ENCODE measurements at regions not wholly inside any gene's neighbourhood (a gene's known extent, or its start where the extent isn't known, plus 50 kb on each side); places are given as distances from the start of the nearest gene placed in this dataset.

DNA sequence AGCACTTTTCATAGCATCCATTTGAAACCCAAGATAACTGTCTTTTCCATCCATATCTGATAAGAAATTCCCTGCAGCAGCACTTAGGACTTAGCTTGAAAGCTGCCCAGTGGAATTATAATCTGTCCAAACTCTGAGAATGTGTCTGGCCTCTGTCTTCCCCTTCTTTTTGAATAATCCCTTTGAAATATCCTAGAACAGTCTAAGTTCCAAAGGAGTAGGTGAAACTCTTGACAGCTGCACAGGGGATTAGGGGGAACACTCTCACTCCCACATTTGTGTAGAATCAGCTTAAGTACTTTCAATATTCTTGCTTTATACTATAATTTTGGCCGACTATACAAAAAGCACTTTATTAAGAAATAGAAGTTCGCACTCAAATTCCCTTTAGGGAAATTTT, 157.7 kb downstream of the PAPSS1 start:
- H3K9ac ChIP-seq (ENCODE audit: low read depth, low read length), result no peak overlapping the region
- H3K27ac ChIP-seq (ENCODE audit: low read length), result no peak overlapping the region
- H3K4me3 ChIP-seq (ENCODE audit: low read length), result no peak overlapping the region
- H3K36me3 ChIP-seq (ENCODE audit: insufficient read depth, low read depth, low read length), result no peaks in the 10 kb centered on the region
- H3K27me3 ChIP-seq (ENCODE audit: insufficient read depth, low read length), result no peaks in the 10 kb centered on the region
- 0 out of 2 replicates have a peak, but pooled peaks cover 6% of the 10 kb centered on the region for H3K4me1 ChIP-seq (ENCODE audit: insufficient read depth, low read length)
- no peaks in the 10 kb centered on the region for H3K9me3 ChIP-seq (ENCODE audit: insufficient read depth, low read depth, low read length)

GRCh38 chr4:107561481-107561880, 158.6 kb downstream of the PAPSS1 start:
- Histone ChIP-seq H3K36me3 (ENCODE audit: insufficient read depth, low read depth, low read length) (no peaks in the 10 kb centered on the region), H3K4me1 (ENCODE audit: insufficient read depth, low read length) (0 out of 2 replicates have a peak, but pooled peaks cover 6% of the 10 kb centered on the region), H3K9ac (ENCODE audit: low read depth, low read length) (no peak overlapping the region), H3K4me3 (ENCODE audit: low read length) (no peak overlapping the region), H3K27ac (ENCODE audit: low read length) (no peak overlapping the region), H3K27me3 (ENCODE audit: insufficient read depth, low read length) (no peaks in the 10 kb centered on the region), H3K9me3 (ENCODE audit: insufficient read depth, low read depth, low read length) (no peaks in the 10 kb centered on the region)

DNA sequence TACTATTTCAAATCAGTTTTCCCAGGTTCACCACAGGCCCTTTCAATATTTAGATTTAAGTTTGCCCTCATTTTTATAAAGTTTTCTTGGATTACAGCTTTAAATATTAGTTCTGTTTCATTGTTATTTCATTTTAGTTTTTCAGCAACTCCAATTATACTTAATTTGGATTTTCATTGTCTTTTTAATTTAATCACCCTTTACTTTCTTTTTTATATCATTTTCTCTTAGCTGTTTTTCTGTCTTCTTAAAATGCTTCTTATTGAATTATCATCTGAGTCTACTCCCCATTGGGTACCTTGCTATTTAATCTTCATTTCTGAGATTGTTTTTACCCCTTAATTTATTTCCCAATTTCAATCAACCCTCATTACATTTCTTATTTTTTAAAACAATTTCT, 160.4 kb downstream of the PAPSS1 start:
- no peak overlapping the region for H3K9ac ChIP-seq (ENCODE audit: low read depth, low read length)
- H3K4me1 ChIP-seq (ENCODE audit: insufficient read depth, low read length), result 0 out of 2 replicates have a peak, but pooled peaks cover 6% of the 10 kb centered on the region
- H3K36me3 ChIP-seq (ENCODE audit: insufficient read depth, low read depth, low read length), result no peaks in the 10 kb centered on the region
- no peaks in the 10 kb centered on the region for H3K9me3 ChIP-seq (ENCODE audit: insufficient read depth, low read depth, low read length)
- H3K27ac ChIP-seq (ENCODE audit: low read length), result no peak overlapping the region
- H3K4me3 ChIP-seq (ENCODE audit: low read length), result no peak overlapping the region
- H3K27me3 ChIP-seq (ENCODE audit: insufficient read depth, low read length), result no peaks in the 10 kb centered on the region

DNA sequence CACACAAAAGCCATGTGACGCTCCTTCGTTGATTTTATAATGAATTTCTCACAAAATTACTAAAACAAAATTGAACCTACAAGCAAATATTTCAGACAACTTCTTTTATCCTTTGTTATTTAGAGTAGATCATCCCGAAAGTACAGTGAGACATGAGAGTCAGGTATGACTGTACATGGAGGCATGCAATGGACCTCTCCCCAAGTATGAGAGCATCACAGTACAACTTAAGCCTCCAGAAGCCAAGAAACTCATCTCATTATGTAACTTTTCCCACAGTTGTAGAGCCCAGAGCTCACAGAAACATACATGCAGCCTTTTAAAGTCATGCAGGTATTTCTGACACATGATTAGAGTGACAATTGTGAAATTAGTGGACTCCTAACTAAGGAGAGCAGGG, 167.7 kb downstream of the PAPSS1 start:
- no peak overlapping the region for H3K9ac ChIP-seq (ENCODE audit: low read depth, low read length)
- H3K27me3 ChIP-seq (ENCODE audit: insufficient read depth, low read length), result no peaks in the 10 kb centered on the region
- no peaks in the 10 kb centered on the region for H3K9me3 ChIP-seq (ENCODE audit: insufficient read depth, low read depth, low read length)
- H3K36me3 ChIP-seq (ENCODE audit: insufficient read depth, low read depth, low read length), result no peaks in the 10 kb centered on the region
- no peak overlapping the region for H3K4me3 ChIP-seq (ENCODE audit: low read length)
- H3K4me1 ChIP-seq (ENCODE audit: insufficient read depth, low read length), result peaks cover 6% of the 10 kb centered on the region; the same call in 1 of the 2 replicates
- H3K27ac ChIP-seq (ENCODE audit: low read length), result no peak overlapping the region

GRCh38 chr4:107548211-107548905, 171.7 kb downstream of the PAPSS1 start:
- H3K36me3 ChIP-seq (ENCODE audit: insufficient read depth, low read depth, low read length), result no peaks in the 10 kb centered on the region
- no peak overlapping the region for H3K27ac ChIP-seq (ENCODE audit: low read length)
- no peak overlapping the region for H3K9ac ChIP-seq (ENCODE audit: low read depth, low read length)

DNA sequence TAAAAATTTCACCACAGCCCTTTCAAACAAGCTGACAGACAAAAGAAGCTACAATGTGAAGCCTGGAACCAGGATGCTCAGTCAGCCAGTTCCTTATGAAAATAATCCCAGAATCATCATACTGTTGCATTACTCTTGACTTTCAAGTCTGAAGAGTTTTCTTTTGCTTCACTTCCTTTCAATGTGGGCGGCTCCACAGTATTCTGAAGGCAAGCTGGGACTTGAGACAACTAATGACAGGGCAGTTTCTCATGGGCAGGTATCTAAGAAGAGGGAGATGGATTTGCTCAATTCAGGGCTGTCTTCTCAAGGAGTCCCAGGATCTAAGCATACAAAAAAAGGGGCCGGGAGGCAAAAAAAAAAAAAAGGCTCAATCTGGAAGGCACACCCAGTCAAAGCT, 173.4 kb downstream of the PAPSS1 start:
- no peak overlapping the region for H3K27ac ChIP-seq (ENCODE audit: low read length)
- no peaks in the 10 kb centered on the region for H3K9me3 ChIP-seq (ENCODE audit: insufficient read depth, low read depth, low read length)
- peaks cover 6% of the 10 kb centered on the region; the same call in 1 of the 2 replicates for H3K4me1 ChIP-seq (ENCODE audit: insufficient read depth, low read length)
- H3K36me3 ChIP-seq (ENCODE audit: insufficient read depth, low read depth, low read length), result no peaks in the 10 kb centered on the region
- H3K4me3 ChIP-seq (ENCODE audit: low read length), result no peak overlapping the region
- no peak overlapping the region for H3K9ac ChIP-seq (ENCODE audit: low read depth, low read length)
- no peaks in the 10 kb centered on the region for H3K27me3 ChIP-seq (ENCODE audit: insufficient read depth, low read length)

More at GRCh38 chr4:107548211-107548905, 171.7 kb downstream of the PAPSS1 start:
- no peak overlapping the region for H3K4me3 ChIP-seq (ENCODE audit: low read length)
- no peaks in the 10 kb centered on the region for H3K27me3 ChIP-seq (ENCODE audit: insufficient read depth, low read length)
- H3K9me3 ChIP-seq (ENCODE audit: insufficient read depth, low read depth, low read length), result no peaks in the 10 kb centered on the region
- peaks cover 6% of the 10 kb centered on the region; the same call in 1 of the 2 replicates for H3K4me1 ChIP-seq (ENCODE audit: insufficient read depth, low read length)

DNA sequence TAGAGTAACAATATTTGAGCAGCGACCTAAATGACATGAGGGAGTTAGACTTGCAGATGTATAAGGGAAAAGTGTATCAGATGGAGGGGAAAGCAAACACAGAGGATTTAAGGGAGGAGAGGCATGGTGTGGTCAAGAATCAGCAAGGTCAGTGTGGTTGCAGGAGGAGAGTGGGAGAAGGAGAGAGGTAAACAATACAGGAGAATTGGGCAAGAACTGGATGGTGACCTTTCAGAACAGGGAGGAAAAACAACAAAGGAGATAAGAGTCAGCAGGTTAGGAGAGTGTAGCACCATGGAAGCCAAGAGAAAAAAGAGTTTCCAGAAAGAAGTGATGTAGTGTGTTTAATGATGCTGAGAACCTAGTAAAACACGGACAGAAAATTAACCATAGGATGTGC, 178.5 kb downstream of the PAPSS1 start:
- H3K27ac ChIP-seq (ENCODE audit: low read length), result no peak overlapping the region
- H3K9me3 ChIP-seq (ENCODE audit: insufficient read depth, low read depth, low read length), result no peaks in the 10 kb centered on the region
- no peaks in the 10 kb centered on the region for H3K4me1 ChIP-seq (ENCODE audit: insufficient read depth, low read length)
- H3K4me3 ChIP-seq (ENCODE audit: low read length), result no peak overlapping the region
- H3K9ac ChIP-seq (ENCODE audit: low read depth, low read length), result no peak overlapping the region
- no peaks in the 10 kb centered on the region for H3K36me3 ChIP-seq (ENCODE audit: insufficient read depth, low read depth, low read length)
- H3K27me3 ChIP-seq (ENCODE audit: insufficient read depth, low read length), result no peaks in the 10 kb centered on the region

- Histone ChIP-seq H3K27me3 (ENCODE audit: insufficient read depth, low read length) (no peaks in the 10 kb centered on the region), H3K36me3 (ENCODE audit: insufficient read depth, low read depth, low read length) (no peaks in the 10 kb centered on the region), H3K27ac (ENCODE audit: low read length) (no peak overlapping the region), H3K9me3 (ENCODE audit: insufficient read depth, low read depth, low read length) (no peaks in the 10 kb centered on the region), H3K4me3 (ENCODE audit: low read length) (no peak overlapping the region), H3K9ac (ENCODE audit: low read depth, low read length) (no peak overlapping the region), H3K4me1 (ENCODE audit: insufficient read depth, low read length) (no peaks in the 10 kb centered on the region)
Measured at GRCh38 chr4:107531927-107532326, 188.1 kb downstream of the PAPSS1 start.

- Histone ChIP-seq H3K9me3 (ENCODE audit: insufficient read depth, low read depth, low read length) (peaks cover 10% of the 10 kb centered on the region), H3K36me3 (ENCODE audit: insufficient read depth, low read depth, low read length) (no peaks in the 10 kb centered on the region), H3K4me1 (ENCODE audit: insufficient read depth, low read length) (no peaks in the 10 kb centered on the region), H3K4me3 (ENCODE audit: low read length) (no peak overlapping the region), H3K27ac (ENCODE audit: low read length) (no peak overlapping the region), H3K9ac (ENCODE audit: low read depth, low read length) (no peak overlapping the region), H3K27me3 (ENCODE audit: insufficient read depth, low read length) (no peaks in the 10 kb centered on the region)
Measured at GRCh38 chr4:107520368-107520767, 199.7 kb downstream of the PAPSS1 start.

DNA sequence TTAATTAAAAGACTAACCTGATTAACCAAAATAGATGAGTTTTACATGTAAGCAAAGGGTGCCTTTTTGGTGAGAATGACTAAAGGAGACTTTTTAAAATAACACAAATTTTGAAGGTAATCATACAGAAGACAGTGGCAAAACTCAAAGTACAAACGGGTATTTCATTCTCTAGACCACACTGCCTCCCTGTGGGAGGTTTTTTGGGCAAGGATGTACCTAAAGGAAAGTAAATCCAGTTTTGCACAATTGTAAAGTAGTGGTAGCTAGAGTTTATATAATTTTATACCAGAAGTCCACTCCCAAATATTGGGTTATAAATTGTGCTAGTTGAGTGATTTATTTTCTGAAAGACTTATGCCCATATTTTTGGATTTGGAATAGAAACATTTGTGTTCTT, 201.0 kb downstream of the PAPSS1 start:
- Histone ChIP-seq H3K27ac (ENCODE audit: low read length) (no peak overlapping the region), H3K4me3 (ENCODE audit: low read length) (no peak overlapping the region), H3K9me3 (ENCODE audit: insufficient read depth, low read depth, low read length) (peaks cover 16% of the 10 kb centered on the region), H3K9ac (ENCODE audit: low read depth, low read length) (no peak overlapping the region), H3K36me3 (ENCODE audit: insufficient read depth, low read depth, low read length) (no peaks in the 10 kb centered on the region), H3K4me1 (ENCODE audit: insufficient read depth, low read length) (no peaks in the 10 kb centered on the region), H3K27me3 (ENCODE audit: insufficient read depth, low read length) (no peaks in the 10 kb centered on the region)

DNA sequence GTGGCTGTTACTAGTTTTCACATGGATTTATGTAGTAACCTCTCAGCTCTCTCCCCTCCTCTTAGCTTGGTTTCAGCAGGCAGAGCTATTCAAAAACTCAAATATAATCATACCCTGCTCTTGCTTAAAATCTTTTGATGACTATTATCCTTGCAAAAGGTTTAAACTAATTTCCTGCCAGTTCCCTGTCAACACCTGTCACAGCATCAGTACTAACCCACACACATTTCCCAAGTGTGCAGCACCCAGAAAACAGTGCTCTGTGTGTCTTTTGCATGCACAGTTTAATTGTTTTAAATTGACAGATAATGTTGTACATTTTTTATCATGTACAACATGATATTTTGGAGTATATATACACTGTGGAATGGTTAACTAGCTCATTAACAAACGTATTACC, 202.0 kb downstream of the PAPSS1 start:
- H3K27ac ChIP-seq (ENCODE audit: low read length), result no peak overlapping the region

GRCh38 chr4:107512549-107512948, 207.5 kb downstream of the PAPSS1 start:
- Histone ChIP-seq H3K9me3 (ENCODE audit: insufficient read depth, low read depth, low read length) (peaks cover 16% of the 10 kb centered on the region), H3K36me3 (ENCODE audit: insufficient read depth, low read depth, low read length) (no peaks in the 10 kb centered on the region), H3K9ac (ENCODE audit: low read depth, low read length) (no peak overlapping the region), H3K27ac (ENCODE audit: low read length) (no peak overlapping the region), H3K27me3 (ENCODE audit: insufficient read depth, low read length) (no peaks in the 10 kb centered on the region), H3K4me3 (ENCODE audit: low read length) (no peak overlapping the region), H3K4me1 (ENCODE audit: insufficient read depth, low read length) (peaks cover 12% of the 10 kb centered on the region)

More for the DNA sequence above, 202.0 kb downstream of the PAPSS1 start:
- no peak overlapping the region for H3K9ac ChIP-seq (ENCODE audit: low read depth, low read length)
- H3K4me3 ChIP-seq (ENCODE audit: low read length), result no peak overlapping the region
- no peaks in the 10 kb centered on the region for H3K4me1 ChIP-seq (ENCODE audit: insufficient read depth, low read length)
- no peaks in the 10 kb centered on the region for H3K36me3 ChIP-seq (ENCODE audit: insufficient read depth, low read depth, low read length)
- no peaks in the 10 kb centered on the region for H3K27me3 ChIP-seq (ENCODE audit: insufficient read depth, low read length)
- H3K9me3 ChIP-seq (ENCODE audit: insufficient read depth, low read depth, low read length), result peaks cover 16% of the 10 kb centered on the region
